Left renal cortex interstitium (tissue), 4 donors: ENCODE measurements at regions not wholly inside any gene's neighbourhood (a gene's known extent, or its start where the extent isn't known, plus 50 kb on each side); places are given as distances from the start of the nearest gene placed in this dataset.
"Not testable (repeated sequence)": the region's sequence is repeated elsewhere in the genome, so short reads cannot be mapped to it uniquely, and the experiment has no call there.

Experiments
- DNase-seq, 4 donors: peaks; one replicate each; pipeline ENCODE4 v3.0.0-alpha.2; 2013; ENCODE audit warnings: low read depth in 4 of 4, low spot score in 2 of 4, missing footprints in 1 of 4

- no peak for DNase-seq
Measured at GRCh38 chr7:79965946-79966345, 168.7 kb upstream of the GNAI1 start.

- DNase-seq = no peak
Measured at GRCh38 chr7:79964463-79964862, 170.2 kb upstream of the GNAI1 start.

GRCh38 chr7:79953130-79953529 is 181.5 kb upstream of the GNAI1 start:
- no peak for DNase-seq

GRCh38 chr7:79952399-79952798 is 182.2 kb upstream of the GNAI1 start:
- DNase-seq = no peak

GRCh38 chr7:79951415-79951814 is 183.2 kb upstream of the GNAI1 start:
- no peak for DNase-seq

- DNase-seq = no peak
Measured at GRCh38 chr7:79949778-79950177, 184.9 kb upstream of the GNAI1 start.

- no peak for DNase-seq
Measured at GRCh38 chr7:79936281-79936983, 198.2 kb upstream of the GNAI1 start.

- no peak for DNase-seq
Measured at GRCh38 chr7:79934727-79935126, 199.9 kb upstream of the GNAI1 start.

GRCh38 chr7:79933144-79933543 is 201.5 kb upstream of the GNAI1 start:
- no peak for DNase-seq

- no peak for DNase-seq
Measured at GRCh38 chr7:79930604-79931003, 204.0 kb upstream of the GNAI1 start.

- no peak for DNase-seq
Measured at GRCh38 chr7:79927116-79927515, 207.5 kb upstream of the GNAI1 start.

- DNase-seq = no peak
Measured at GRCh38 chr7:79923953-79924352, 210.7 kb upstream of the GNAI1 start.

- no peak for DNase-seq
Measured at GRCh38 chr7:79922894-79923293, 211.7 kb upstream of the GNAI1 start.

- DNase-seq = no peak
Measured at GRCh38 chr7:79921976-79922375, 212.7 kb upstream of the GNAI1 start.

- not testable (repeated sequence) for DNase-seq
Measured at GRCh38 chr7:79918632-79919031, 216.0 kb upstream of the GNAI1 start.

- not testable (repeated sequence) for DNase-seq
Measured at GRCh38 chr7:79915346-79915745, 219.3 kb upstream of the GNAI1 start.

- DNase-seq = no peak
Measured at GRCh38 chr7:79912213-79912633, 222.4 kb upstream of the GNAI1 start.

GRCh38 chr7:79911420-79911819 is 223.2 kb upstream of the GNAI1 start:
- no peak for DNase-seq

- DNase-seq = no peak
Measured at GRCh38 chr7:79909176-79909575, 225.5 kb upstream of the GNAI1 start.

- no peak for DNase-seq
Measured at GRCh38 chr7:79897166-79897565, 237.5 kb upstream of the GNAI1 start.

GRCh38 chr7:79893991-79894390 is 240.6 kb upstream of the GNAI1 start:
- no peak for DNase-seq

GRCh38 chr7:79882922-79883321 is 251.7 kb upstream of the GNAI1 start:
- no peak for DNase-seq

GRCh38 chr7:79880312-79880711 is 254.3 kb upstream of the GNAI1 start:
- DNase-seq = no peak
